HG02938 (cell line): ENCODE measurements at regions not wholly inside any gene's neighbourhood (a gene's known extent, or its start where the extent isn't known, plus 50 kb on each side); places are given as distances from the start of the nearest gene placed in this dataset.

Source experiments
- ATAC-seq: cut with Tn5 transposase; IDR thresholded peaks from one replicate; pipeline ENCODE4 v1.9.1; 2021; ENCODE audit warnings: mild to moderate bottlenecking, moderate library complexity; ENCODE audit not compliant: unreplicated experiment

- ATAC-seq: no peak
Measured at GRCh38 chr2:60297296-60298005, 256.0 kb downstream of the BCL11A start.

- no peak for ATAC-seq
Measured at GRCh38 chr2:60296219-60296955, 257.1 kb downstream of the BCL11A start.

- no peak for ATAC-seq
Measured at GRCh38 chr2:60295636-60295962, 257.9 kb downstream of the BCL11A start.

DNA sequence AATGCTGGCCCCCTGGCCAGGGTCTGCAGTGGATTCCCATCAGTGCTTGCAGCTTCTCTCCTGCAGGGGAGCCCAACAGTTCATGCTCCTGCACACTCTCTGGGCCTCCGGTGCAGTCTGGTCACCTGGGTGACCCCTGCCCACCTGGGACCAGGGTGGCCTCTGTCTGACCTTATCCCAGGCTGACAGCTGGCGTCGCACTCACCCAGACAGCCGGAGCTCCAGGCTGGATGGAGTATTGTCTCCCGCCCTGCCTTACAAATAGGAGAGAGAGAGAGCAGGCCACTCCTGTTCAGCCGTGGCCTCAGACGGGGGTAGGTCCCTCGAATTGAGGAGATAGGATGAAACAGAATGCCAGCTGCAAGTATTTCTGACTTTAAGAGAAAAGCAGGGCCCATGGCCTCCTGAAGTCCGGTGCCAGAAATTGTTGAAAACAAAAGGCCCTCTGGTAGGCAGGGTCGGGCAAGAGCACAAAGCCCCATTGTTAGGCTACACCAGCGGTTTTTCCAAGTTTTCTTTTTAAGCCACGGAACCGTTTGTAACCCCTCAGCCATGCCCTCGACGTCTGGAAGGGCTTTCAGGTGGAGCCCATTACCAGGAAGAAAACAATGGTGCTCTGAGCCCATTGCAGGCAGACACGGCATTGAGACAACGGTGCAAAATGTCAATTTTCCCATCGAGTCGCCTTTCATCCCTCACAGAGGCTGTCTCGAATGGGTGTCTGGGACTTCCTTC is 258.4 kb downstream of the BCL11A start:
- no peak for ATAC-seq

DNA sequence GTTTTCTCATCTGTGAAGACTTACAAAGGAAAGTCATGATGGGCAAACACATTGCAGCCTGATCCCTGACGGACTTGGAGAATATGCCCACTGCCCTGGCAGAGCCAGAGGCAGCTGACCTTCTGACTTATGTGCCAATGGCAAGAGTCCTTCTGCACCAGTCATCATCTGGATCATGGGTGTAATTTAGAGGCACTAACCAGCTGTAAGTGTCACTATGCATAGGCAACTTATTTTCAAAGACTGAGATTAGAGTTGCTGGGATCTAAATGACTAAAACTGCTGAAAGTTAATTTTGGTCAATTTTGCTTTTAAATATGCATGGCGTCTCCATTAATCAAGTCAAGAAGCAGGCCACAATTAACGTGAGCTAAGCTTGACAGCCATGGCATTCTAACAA is 261.2 kb downstream of the BCL11A start:
- ATAC-seq: no peak

DNA sequence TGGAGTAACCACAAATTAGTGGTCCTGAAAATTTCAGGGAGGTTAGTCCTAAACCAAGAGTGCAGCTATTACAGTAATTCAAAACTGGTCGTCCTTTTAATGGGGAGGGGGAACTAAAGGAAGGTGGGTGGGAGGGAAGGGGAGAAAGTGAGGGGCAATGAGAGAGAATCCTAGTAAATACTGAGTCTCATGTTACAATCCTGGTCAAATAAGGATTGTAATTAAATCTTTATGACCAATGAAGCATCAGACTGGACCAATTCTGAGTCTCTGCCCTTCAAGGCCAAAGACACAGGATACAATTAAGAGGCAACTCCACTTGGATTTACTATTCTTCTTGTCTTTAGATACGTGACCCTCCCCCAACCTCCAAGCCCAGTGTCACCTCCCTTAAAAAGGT is 262.9 kb downstream of the BCL11A start:
- ATAC-seq: no peak

DNA sequence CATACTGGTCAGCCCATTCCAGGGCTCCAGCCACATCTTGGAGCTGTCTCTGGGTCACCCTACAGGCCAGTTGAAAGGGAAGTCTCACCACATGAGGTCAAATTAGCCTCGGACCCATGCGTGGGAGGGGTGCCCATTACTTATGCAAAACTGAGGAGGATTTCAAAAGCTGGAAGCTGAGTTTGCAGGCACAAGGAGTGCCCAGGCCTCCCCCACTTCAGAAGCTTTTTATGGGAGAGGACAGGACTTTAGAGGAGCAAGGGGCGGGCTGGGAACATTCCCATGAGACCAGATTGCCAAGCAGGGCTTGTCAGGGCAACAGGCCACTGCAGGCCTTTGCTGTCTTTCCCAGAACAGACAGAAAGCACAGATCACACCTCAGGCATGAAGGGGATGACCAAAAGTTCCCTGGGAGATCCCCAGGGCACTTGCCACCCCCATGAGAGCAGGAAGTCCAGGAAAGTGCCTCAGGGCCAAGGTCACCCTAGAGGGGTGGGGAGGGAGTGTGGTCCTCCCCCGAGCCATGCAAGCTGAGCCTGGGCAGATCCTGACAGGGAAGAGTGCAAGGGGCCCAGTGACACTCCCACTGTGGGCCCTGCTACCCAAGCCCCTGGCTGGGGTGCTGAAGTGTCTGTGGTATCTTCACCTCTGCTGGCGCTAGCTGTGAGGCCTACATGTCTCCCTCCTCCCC is 267.7 kb downstream of the BCL11A start:
- ATAC-seq: no peak

DNA sequence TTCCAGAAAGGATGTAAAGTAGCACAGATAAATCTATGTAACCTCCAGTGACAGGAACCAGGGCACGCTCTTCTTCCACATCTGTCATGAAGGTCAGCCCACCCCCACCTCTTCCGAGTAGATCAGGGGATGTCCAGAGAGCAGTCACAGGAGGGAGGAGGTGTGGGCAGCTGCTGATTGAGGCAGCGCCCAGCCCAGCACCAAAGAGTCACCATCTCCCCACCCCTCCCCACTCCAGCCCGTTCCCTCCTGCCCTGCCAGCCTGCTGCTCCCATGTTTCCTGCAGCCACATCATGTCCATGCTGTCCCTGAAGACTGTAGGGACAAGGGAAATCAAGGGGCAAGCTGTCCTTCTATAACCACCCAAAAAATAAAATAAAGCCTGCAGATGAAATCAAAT is 269.8 kb downstream of the BCL11A start:
- no peak for ATAC-seq

DNA sequence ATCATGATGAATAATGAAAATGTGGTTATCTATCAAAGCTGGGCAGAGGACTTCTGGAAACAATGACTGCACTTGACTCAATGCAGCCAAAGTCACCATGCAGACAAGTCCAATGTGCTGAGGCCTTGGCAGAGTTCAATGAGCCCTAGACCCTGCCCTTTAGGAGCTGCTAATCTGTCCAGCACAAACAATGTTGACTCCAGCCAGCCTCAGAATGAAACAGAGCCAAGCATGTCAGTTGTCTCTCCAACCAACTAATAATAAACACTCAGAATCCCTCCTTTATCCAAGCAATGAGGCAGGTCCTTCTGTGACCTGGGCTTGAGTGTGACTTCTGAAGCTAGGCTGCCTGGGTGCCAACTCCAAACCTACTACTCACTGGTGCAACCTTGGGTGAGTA is 270.6 kb downstream of the BCL11A start:
- no peak for ATAC-seq

GRCh38 chr2:60281730-60282129 is 271.7 kb downstream of the BCL11A start:
- ATAC-seq: no peak

DNA sequence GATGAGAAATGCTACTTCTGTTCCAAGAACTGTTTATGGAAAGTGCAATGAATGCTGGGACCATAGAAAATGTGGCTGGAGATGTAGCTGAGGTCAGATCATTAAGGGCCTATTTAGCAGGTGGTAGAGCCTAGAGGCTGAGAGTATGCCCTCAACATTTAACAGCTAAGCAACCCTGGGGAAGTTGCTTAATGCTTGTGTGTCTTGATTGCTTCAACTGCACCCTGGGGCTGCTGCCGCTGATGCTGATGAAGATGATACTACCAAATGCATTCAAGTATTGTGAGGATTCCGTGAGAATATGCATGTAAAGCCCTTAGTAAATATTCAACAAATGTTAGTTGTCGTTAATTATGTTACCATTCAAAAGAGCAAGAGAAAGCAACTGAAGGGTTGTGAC is 273.2 kb downstream of the BCL11A start:
- no peak for ATAC-seq

- no peak for ATAC-seq
Measured at GRCh38 chr2:60278906-60279305, 274.5 kb downstream of the BCL11A start.

DNA sequence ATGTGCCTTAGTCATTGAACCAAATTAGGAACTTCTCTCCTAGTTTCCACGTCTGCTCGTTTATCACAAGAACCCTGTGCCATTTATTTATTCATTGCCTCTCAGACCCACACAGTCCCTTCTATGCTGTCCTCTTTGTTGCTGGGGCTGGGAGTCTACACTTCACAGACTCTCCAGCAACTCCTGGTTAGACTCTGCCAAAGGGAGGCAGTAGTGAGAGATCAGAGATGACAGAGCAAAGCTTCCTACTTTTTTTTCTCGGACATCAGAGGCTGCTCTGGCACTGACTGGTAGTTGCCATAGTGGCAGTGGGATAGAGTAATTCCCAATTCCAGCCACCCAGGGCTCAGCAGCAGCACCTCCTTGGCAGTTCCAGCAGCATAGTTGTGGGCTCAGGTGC is 277.5 kb downstream of the BCL11A start:
- ATAC-seq: no peak

GRCh38 chr2:60273836-60274235 is 279.6 kb downstream of the BCL11A start:
- ATAC-seq: no peak

DNA sequence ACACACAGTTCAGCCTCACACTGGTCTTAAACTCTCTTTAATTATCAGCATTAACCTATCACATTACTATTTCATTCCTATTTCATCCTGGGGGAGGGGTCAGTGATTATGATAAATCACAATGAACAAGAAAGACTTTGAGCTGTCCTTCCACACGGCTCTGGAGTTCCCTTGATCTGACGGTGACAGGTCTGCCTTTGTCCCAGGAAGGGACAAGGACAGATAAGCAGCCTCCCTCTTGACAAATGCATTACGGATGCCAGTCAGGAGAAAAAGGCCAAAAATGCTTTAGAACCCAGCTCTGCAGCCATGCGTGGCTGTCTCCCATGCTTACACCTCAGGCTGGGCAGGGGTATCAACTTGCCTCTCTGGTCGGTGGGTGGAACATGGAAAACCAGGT is 281.7 kb downstream of the BCL11A start:
- no peak for ATAC-seq

DNA sequence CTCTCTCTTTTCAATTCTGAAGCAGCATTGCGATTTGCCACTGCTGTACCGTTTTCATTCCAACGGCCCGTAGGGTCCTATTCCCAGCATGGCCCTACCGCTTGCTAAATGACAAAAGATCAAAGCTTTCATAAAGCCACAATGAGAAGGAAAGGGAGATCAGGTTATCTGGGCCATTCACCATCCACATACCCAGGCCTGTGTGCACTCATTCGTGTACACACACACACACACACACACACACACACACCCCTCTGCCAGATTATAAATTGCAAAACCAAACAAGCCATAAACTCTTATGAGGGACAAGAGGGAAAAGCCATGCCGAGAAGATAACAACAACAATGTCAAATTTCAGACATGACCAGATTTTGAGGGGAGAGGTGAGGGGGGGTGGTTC is 282.3 kb downstream of the BCL11A start:
- no peak for ATAC-seq

- no peak for ATAC-seq
Measured at GRCh38 chr2:60268661-60269060, 284.8 kb downstream of the BCL11A start.

GRCh38 chr2:60268032-60268431 is 285.4 kb downstream of the BCL11A start:
- no peak for ATAC-seq

- ATAC-seq: no peak
Measured at GRCh38 chr2:60267122-60267521, 286.3 kb downstream of the BCL11A start.

DNA sequence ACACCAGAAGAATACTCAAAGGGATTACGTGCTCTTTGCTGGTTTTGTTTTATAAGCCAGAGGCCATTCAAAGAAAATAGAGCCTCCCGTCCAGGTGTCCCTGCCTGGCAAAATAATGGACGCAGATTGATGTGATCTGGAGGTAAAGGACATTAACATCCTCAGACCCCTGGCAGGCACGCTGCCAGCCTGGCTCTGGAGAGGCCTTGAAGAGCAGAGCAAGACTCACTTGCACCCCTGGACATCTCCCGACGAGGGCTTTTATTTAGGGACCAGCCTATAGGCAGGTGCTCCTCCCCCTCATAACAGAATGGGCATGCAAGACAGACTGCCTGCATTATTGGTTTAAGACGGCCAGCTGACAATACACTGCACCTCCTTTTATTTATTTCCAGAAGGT is 291.3 kb downstream of the BCL11A start:
- ATAC-seq: no peak

DNA sequence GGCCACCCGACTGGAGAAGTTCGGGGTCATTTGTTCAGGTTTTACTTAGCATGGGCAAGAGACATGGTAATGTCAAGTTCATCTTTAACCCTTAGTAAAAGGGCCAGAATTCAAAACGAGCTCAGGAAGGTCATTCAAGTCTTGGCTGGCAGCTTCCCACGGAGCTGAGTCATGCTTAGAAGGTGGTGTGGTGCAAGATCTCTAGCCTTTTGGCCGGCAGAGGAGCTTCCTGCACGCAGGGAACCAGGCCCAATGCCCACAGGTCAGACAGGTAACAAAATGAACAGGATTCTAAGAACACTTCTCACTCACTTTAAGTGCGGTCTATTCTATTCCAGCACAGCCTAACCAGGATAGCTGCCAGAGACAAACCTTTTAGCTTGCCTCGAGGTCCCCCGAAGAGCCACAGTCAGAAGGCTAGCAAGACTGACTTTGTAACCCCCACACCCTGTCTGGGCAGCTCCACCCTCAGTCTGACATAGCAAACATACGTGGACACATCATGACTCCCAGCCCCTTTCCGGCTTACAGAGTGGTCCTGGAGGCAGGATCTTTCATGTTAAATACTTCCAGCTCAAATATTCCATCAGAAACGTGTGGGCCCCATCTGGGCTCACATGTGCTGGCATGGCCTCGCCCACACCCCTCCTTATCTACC is 292.7 kb downstream of the BCL11A start:
- no peak for ATAC-seq
